H9 (cell line): ENCODE measurements at regions not wholly inside any gene's neighbourhood (a gene's known extent, or its start where the extent isn't known, plus 50 kb on each side); places are given as distances from the start of the nearest gene placed in this dataset.

Experiments used
- DNase-seq: peaks from one replicate; pipeline ENCODE4 v3.0.0-alpha.2; 2017
- H2AFZ ChIP-seq: one replicate; pipeline ENCODE4 v1.6.1; 2013; ENCODE audit warnings: mild to moderate bottlenecking, low read length, control low read depth, moderate library complexity
- H2AK5ac ChIP-seq: 2 replicates; pipeline ENCODE4 v1.6.1; 2013; ENCODE audit warnings: low read length, control low read depth, mixed read lengths; ENCODE audit not compliant: insufficient read length
- H2BK120ac ChIP-seq: one replicate; pipeline ENCODE4 v1.6.1; 2013; ENCODE audit warnings: low read depth, mild to moderate bottlenecking, low read length, control low read depth, inconsistent platforms; ENCODE audit not compliant: poor library complexity, severe bottlenecking
- H2BK12ac ChIP-seq: 2 replicates; pipeline ENCODE4 v1.6.1; 2013; ENCODE audit warnings: low read length, control low read depth, mixed read lengths, low read depth; ENCODE audit not compliant: insufficient read length
- H2BK15ac ChIP-seq: 2 replicates; pipeline ENCODE4 v1.6.1; 2013; ENCODE audit warnings: low read depth, low read length, control low read depth
- H2BK20ac ChIP-seq: one replicate; pipeline ENCODE4 v1.6.1; 2013; ENCODE audit warnings: low read depth, mild to moderate bottlenecking, low read length, control low read depth, inconsistent platforms; ENCODE audit not compliant: poor library complexity, severe bottlenecking
- H2BK5ac ChIP-seq: 2 replicates; pipeline ENCODE4 v1.6.1; 2013; ENCODE audit warnings: low read length, control low read depth, mixed read lengths; ENCODE audit not compliant: insufficient read length
- H3K14ac ChIP-seq: 2 replicates; pipeline ENCODE4 v1.6.1; 2013; ENCODE audit warnings: low read length, control low read depth; ENCODE audit not compliant: insufficient read depth
- H3K18ac ChIP-seq: 2 replicates; pipeline ENCODE4 v1.6.1; 2013; ENCODE audit warnings: low read depth, mild to moderate bottlenecking, mixed read lengths, low read length, control low read depth; ENCODE audit not compliant: insufficient read length
- H3K23ac ChIP-seq: 2 replicates; pipeline ENCODE4 v1.6.1; 2013; ENCODE audit warnings: low read length, control low read depth, mixed read lengths, low read depth; ENCODE audit not compliant: insufficient read length
- H3K23me2 ChIP-seq: 2 replicates; pipeline ENCODE4 v1.6.1; 2013; ENCODE audit warnings: low read depth, mild to moderate bottlenecking, mixed read lengths, low read length, control low read depth; ENCODE audit not compliant: insufficient read length, poor library complexity, severe bottlenecking
- H3K27ac ChIP-seq: 2 replicates; pipeline ENCODE4 v1.5.1; 2013; ENCODE audit warnings: low read length, control low read depth, mixed read lengths, low read depth; ENCODE audit not compliant: insufficient read length
- H3K27me3 ChIP-seq: 2 replicates; pipeline ENCODE4 v1.6.1; 2013; ENCODE audit warnings: low read length, control low read depth, inconsistent platforms; ENCODE audit not compliant: insufficient read depth
- H3K4ac ChIP-seq: 2 replicates; pipeline ENCODE4 v1.6.1; 2013; ENCODE audit warnings: low read depth, mild to moderate bottlenecking, control low read depth, inconsistent platforms, low read length, moderate library complexity
- H3K4me1 ChIP-seq: 2 replicates; pipeline ENCODE4 v1.6.1; 2013; ENCODE audit warnings: low read length, control low read depth, inconsistent platforms; ENCODE audit not compliant: insufficient read depth
- H3K4me2 ChIP-seq: 2 replicates; pipeline ENCODE4 v1.6.1; 2013; ENCODE audit warnings: low read length, control low read depth, mixed read lengths; ENCODE audit not compliant: insufficient read length, insufficient read depth
- H3K56ac ChIP-seq: 2 replicates; pipeline ENCODE4 v1.6.1; 2013; ENCODE audit warnings: low read depth, mild to moderate bottlenecking, mixed read lengths, low read length, control low read depth; ENCODE audit not compliant: insufficient read length
- H3K79me1 ChIP-seq: 2 replicates; pipeline ENCODE4 v1.6.1; 2013; ENCODE audit warnings: low read depth, mild to moderate bottlenecking, moderate library complexity, low read length, control low read depth, inconsistent platforms; ENCODE audit not compliant: insufficient read depth, poor library complexity, severe bottlenecking
- H3K79me2 ChIP-seq: 2 replicates; pipeline ENCODE4 v1.6.1; 2013; ENCODE audit warnings: low read length, control low read depth, inconsistent platforms; ENCODE audit not compliant: insufficient read depth
- H3K9ac ChIP-seq: 2 replicates; pipeline ENCODE4 v1.6.1; 2013; ENCODE audit warnings: low read length, control low read depth, mixed read lengths; ENCODE audit not compliant: insufficient read length; ENCODE audit errors: extremely low read depth
- H3K9me3 ChIP-seq: one replicate; pipeline ENCODE4 v1.6.1; 2013; ENCODE audit warnings: low read depth, low read length, inconsistent platforms; ENCODE audit not compliant: control insufficient read depth
- H3T11ph ChIP-seq: one replicate; pipeline ENCODE4 v1.6.1; 2013; ENCODE audit warnings: mild to moderate bottlenecking, low read length, control low read depth, inconsistent platforms
- H4K20me1 ChIP-seq: one replicate; pipeline ENCODE4 v1.6.1; 2013; ENCODE audit not compliant: control insufficient read depth, insufficient read length, insufficient read depth
- H4K5ac ChIP-seq: 2 replicates; pipeline ENCODE4 v1.6.1; 2013; ENCODE audit warnings: low read depth, mild to moderate bottlenecking, mixed read lengths, low read length, control low read depth; ENCODE audit not compliant: insufficient read length
- H4K8ac ChIP-seq: replicated peaks from 2 replicates; pipeline ENCODE4 v1.6.1; 2013; ENCODE audit warnings: low read length, control low read depth, mixed read lengths, low read depth; ENCODE audit not compliant: insufficient read length
- H4K91ac ChIP-seq: 2 replicates; pipeline ENCODE4 v1.6.1; 2013; ENCODE audit warnings: low read depth, mild to moderate bottlenecking, moderate library complexity, mixed read lengths, low read length, control low read depth; ENCODE audit not compliant: insufficient read length
- H3K27ac Mint-ChIP-seq, 3 experiments: 2 replicates in 2 of 3; 3 replicates in 1 of 3; pipeline ENCODE4 v1.8.0; 2020 to 2021; ENCODE audit warnings: mixed read lengths in 3 of 3, mild to moderate bottlenecking in 1 of 3, moderate library complexity in 1 of 3
- H3K27me3 Mint-ChIP-seq: 2 replicates; pipeline ENCODE4 v1.8.0; 2021; ENCODE audit warnings: low read depth, mild to moderate bottlenecking, moderate library complexity, mixed read lengths
- H3K36me3 Mint-ChIP-seq, 3 experiments: 2 replicates in 2 of 3; 3 replicates in 1 of 3; pipeline ENCODE4 v1.8.0; 2020 to 2021; ENCODE audit warnings: low read depth in 3 of 3, mixed read lengths in 3 of 3; ENCODE audit not compliant: insufficient read depth in 1 of 3
- H3K4me1 Mint-ChIP-seq, 2 experiments: 2 replicates each; pipeline ENCODE4 v1.8.0; 2020; ENCODE audit warnings: mixed read lengths in 2 of 2
- H3K4me3 Mint-ChIP-seq, 2 experiments: 2 replicates in 1 of 2; 3 replicates in 1 of 2; pipeline ENCODE4 v1.8.0; 2020 to 2021; ENCODE audit warnings: mild to moderate bottlenecking in 2 of 2, mixed read lengths in 2 of 2, moderate library complexity in 1 of 2
- H3K9me3 Mint-ChIP-seq, 2 experiments: 2 replicates in 1 of 2; 3 replicates in 1 of 2; pipeline ENCODE4 v1.8.0; 2020; ENCODE audit warnings: mild to moderate bottlenecking in 2 of 2, mixed read lengths in 2 of 2, moderate library complexity in 1 of 2
- WGBS: extraction: QIAGEN DNeasy Blood & Tissue Kit; methylation state at CpG from one replicate; pipeline ENCODE4 v1.1.7; 2013; ENCODE audit warnings: missing lambda C conversion rate, low lambda C conversion rate, mixed read lengths; ENCODE audit not compliant: insufficient read length; ENCODE audit errors: extremely low coverage; 5-methylcytosine and 5-hydroxymethylcytosine counted together
- TF ChIP-seq, protein P1 (sequence below): fragments of 200-600 bp; sonication (generic); conservative IDR thresholded peaks from 3 replicates; pipeline ENCODE4 v1.8.0; 2021; ENCODE audit warnings: antibody characterized with exemption, mild to moderate bottlenecking

DNA sequence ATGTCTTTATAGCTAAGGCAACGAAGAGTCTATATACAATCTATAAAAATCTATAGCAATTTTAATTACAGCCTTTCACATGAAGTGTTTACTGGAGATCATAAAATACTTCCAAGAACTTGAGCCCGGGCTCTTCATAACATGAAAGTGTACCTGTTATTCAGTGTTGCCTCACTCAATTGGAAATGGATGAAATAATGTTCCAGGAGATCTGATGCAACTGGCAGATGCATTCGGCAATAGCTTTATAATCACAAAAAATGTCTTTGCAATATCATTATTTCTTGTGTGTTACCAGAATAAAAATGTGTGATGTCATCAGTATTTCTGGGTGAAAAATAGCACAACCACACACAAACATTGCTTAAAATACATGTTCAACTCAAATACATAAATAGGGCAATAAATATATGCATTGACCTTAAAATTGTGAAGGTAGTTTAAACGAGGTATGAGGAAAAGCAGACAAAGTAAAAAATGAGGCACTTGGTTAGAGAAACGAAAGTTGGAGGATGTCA, 1266.8 kb upstream of the PCDH7 start:
- Histone ChIP-seq H2BK20ac (no peak overlapping the region), H4K5ac (no peak overlapping the region), H3K27ac (no peak overlapping the region), H3K23ac (no peak overlapping the region), H4K20me1 (no peaks in the 10 kb centered on the region), H2BK120ac (no peak overlapping the region), H3K4me2 (no peak overlapping the region), H2AFZ (no peak overlapping the region), H3K18ac (no peak overlapping the region), H2BK12ac (no peak overlapping the region), H3K9me3 (no peaks in the 10 kb centered on the region), H4K91ac (no peak overlapping the region), H3K4me1 (no peaks in the 10 kb centered on the region), H3K56ac (no peak overlapping the region), H3K4ac (no peak overlapping the region), H3K79me1 (no peaks in the 10 kb centered on the region), H2BK5ac (no peak overlapping the region), H3T11ph (no peak overlapping the region), H3K79me2 (no peaks in the 10 kb centered on the region), H3K9ac (no peak overlapping the region), H3K27me3 (no peaks in the 10 kb centered on the region), H2AK5ac (no peak overlapping the region), H2BK15ac (no peak overlapping the region), H3K14ac (no peak overlapping the region), H3K23me2 (no peaks in the 10 kb centered on the region), H4K8ac (no peak overlapping the region)
- Mint-ChIP-seq H3K4me3 (no peak overlapping the region), H3K4me1 (no peaks in the 10 kb centered on the region), H3K27ac (no peak overlapping the region), H3K36me3 (no peaks in the 10 kb centered on the region), H3K27me3 (no peaks in the 10 kb centered on the region), H3K9me3 (no peaks in the 10 kb centered on the region; a peak in 2 of 5 replicates)
- WGBS = no CpG with 5 or more reads among the region's 5 CpGs
- TF ChIP-seq, protein P1, sequence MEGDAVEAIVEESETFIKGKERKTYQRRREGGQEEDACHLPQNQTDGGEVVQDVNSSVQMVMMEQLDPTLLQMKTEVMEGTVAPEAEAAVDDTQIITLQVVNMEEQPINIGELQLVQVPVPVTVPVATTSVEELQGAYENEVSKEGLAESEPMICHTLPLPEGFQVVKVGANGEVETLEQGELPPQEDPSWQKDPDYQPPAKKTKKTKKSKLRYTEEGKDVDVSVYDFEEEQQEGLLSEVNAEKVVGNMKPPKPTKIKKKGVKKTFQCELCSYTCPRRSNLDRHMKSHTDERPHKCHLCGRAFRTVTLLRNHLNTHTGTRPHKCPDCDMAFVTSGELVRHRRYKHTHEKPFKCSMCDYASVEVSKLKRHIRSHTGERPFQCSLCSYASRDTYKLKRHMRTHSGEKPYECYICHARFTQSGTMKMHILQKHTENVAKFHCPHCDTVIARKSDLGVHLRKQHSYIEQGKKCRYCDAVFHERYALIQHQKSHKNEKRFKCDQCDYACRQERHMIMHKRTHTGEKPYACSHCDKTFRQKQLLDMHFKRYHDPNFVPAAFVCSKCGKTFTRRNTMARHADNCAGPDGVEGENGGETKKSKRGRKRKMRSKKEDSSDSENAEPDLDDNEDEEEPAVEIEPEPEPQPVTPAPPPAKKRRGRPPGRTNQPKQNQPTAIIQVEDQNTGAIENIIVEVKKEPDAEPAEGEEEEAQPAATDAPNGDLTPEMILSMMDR = no peak
- DNase-seq = no peak
